NCI-H82 (cell line): ENCODE measurements at regions not wholly inside any gene's neighbourhood (a gene's known extent, or its start where the extent isn't known, plus 50 kb on each side); places are given as distances from the start of the nearest gene placed in this dataset.
"Not testable (repeated sequence)": the region's sequence is repeated elsewhere in the genome, so short reads cannot be mapped to it uniquely, and the experiment has no call there.

Experiments
- DNase-seq: peaks from one replicate; lab custom pipeline; 2025; lab: John Stamatoyannopoulos, UW

DNA sequence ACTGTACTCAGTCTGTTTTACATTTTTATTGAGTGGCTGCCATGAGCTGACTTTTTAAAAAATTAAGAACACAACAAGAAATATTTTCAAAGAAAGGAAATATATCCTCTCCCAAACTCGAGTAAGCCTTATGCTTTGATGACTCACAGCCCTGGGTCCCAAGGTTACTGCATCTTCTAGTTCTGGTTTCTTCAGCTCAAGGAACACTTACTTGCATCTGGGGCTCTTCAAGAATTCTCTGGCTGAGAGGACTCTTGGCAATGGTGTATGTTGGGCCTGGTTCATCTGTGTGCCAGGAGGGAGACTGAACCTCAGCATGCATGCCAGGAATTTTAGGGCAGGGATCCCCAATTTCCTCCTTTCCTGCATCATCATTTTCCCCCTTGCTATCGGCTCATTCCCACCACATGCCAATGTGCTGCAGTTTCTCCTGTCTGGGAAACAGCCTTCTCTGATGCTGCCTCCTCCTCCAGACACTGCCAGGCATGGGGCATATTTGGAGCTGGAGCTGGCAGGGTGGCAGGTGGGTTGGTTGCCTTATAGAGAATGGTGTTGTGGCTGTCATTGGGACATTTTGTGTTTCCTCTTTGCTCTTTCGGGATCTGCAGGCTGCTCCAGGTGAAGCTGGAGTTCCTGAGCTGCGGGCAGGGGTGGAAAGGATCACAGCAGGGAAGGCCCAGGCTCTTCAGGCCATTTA, 192.2 kb upstream of the HS6ST1 start:
- no peak for DNase-seq

DNA sequence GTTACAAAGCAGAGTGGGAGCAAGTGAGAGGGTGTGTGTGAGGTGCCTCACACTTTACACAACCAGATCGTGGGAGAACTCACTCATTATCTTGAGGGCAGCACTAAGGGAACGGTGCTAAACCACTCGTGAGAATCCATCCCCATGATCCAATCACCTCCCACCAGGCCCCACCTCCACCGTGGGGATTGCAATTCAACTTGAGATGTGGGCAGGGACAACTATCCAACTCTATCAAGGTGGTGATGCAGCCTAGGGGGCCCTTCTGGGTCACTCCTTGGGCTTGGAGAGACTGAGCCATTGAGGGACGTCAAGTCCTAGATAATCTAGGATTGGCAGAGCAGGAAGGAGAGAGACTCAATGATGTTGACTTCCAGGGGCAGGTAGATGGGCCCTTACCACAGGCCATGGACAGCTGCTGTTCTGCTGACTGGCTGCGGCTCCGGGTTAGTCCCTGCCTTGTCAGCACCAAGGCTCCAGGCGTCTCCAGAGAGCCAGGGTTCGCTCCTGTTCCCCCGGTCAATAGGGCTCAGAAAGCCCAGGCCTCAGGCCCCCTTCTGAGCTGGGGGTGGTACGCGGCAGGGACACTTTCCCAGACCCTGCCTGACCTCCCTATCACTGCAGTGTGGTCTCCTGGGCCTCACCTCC, 193.2 kb upstream of the HS6ST1 start:
- no peak for DNase-seq

DNA sequence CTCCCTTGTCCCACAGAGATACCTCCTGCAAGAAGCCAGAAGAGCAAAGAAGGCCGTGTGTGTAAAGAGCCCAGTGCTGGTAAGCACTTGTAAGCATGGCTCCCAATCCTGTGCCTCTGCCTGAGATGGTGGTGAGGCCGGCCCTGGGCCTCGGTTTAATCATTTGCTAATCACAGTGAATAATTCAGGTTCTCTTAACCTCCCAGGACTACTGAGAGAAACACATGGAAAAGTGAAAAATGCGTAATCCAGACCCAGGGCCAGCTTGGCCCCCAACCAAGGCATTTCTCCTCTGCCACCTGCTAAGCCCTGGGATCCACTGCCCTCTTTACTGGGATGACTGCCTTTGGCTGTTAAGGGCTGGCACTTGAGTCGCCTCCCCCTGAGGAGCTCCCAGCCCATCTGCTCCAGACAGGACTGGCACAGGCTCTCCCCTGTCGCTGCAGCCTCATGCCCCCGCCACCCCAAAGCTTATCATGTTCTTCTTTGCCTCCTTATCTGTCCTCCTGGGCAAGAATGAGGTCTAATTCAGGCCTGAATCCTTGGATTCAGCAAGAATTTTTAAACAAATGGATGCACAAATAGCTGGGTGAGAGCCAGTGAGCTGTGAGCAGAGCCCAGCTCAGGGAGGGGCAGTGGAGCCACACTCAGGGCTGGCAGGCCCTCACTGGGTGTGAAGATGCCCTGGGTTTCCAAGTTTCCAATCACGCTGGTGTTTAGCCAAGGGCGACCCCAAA, 193.9 kb upstream of the HS6ST1 start:
- no peak for DNase-seq

DNA sequence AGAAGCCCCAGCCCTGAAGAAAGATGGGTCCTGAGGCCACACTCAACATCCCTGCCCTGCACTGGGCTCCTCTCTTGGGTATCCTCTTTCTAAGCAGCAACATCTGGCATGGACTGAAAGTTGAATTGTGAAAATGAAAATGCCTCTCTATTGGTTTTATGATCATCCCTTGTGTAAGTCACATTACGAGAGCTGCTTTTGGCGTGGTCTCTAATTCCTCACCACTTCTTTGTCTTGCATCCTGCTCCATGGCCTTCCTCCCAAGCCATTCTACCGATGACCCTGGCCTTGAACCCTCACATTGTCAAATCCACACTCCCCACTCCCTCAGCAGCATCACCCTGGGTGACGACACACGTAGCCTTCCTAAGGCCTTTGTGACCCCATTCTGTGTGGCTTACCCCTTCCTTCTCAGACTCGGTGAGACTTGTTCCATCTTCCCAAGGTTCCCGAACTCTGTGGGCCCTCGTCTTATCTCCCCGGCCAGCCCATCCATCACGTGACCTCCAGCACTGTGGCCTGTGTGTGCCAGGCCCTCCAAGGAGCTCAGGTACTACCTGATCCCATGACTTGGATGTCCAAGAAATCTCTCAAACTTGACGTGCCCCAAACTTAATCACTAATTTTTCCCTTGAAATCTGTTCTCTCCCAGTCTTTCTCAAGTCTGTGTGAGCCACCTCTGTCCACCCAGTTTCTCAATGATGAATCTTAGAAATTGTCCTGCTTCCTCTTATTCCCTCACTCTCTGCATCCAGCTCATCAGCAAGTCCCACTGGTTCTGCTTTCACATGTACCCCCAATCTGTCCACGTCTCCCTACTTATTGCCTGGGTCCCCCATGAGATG, 194.7 kb upstream of the HS6ST1 start:
- no peak for DNase-seq

DNA sequence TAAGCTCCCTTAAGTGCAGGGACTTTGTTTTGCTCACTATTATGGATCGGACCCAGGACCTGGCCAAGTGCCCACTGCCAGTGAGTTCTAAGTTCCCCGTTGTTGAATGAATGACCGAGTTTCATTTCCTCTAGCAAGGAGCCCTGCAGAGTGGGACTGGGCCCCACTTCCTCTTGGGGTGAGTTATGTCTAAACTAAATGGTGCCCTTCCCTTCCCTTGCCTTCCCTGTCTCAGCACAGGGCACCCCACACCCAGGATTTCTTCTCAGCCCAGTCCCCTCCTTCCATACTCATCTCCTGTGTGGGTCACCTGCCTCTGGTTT, 195.3 kb upstream of the HS6ST1 start:
- no peak for DNase-seq

DNA sequence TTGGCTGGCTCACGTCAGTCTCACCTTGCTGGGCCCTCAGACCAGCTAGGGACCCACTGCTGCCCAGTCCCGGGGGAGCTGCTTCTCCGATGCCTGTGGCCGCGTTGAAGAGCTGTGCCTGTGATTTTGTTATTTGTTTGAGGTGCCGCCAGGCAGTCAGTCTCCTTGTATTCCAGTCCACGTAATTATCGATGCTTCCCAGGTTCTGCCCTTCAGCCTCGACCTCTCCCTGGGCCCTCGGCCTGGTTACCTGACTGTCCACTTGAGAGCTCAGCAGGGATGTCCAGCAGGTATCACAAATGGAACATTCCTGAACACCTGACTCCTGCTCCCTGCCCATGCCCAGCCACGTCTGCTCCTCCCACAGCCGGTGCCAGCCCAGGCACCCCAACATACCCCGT, 195.9 kb upstream of the HS6ST1 start:
- DNase-seq, result no peak

DNA sequence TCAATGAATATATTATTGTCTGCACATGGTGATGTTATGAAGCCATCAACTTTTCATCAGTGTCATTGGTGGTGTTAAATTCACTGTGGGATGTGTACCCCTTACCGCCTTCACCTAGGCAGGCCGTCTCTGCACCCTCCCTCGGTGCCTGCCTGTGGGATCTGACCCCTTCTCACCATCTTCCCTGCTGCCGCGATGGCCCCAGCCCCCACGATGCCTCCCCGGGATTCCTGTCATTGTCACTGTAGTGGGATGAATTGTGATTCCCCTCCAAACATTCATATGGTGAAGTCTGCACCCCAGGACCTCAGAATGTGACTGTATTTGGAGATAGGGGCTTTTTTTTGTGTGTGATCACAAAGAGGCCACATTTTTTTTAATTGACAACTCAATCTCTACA, 198.3 kb upstream of the HS6ST1 start:
- no peak for DNase-seq

DNA sequence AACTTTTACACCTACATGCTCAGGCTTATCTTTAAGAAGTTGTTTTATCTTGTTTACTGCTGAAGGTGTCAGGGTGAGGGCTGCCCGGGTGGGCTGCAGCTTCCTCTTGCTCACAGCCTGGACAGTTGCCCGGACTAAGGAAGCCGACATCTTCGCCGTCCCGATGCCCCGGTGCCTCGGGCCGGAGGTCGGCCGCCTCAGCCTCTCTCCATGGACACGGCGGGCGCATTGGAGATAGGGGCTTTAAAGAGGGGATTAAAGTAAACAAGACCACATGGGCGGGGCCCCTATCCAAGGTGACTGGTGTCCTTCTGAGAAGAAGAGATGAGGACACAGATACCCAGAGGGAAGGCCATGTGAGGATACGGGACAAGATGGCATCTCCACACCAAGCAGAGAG, 200.4 kb upstream of the HS6ST1 start:
- DNase-seq, result not testable (repeated sequence)

DNA sequence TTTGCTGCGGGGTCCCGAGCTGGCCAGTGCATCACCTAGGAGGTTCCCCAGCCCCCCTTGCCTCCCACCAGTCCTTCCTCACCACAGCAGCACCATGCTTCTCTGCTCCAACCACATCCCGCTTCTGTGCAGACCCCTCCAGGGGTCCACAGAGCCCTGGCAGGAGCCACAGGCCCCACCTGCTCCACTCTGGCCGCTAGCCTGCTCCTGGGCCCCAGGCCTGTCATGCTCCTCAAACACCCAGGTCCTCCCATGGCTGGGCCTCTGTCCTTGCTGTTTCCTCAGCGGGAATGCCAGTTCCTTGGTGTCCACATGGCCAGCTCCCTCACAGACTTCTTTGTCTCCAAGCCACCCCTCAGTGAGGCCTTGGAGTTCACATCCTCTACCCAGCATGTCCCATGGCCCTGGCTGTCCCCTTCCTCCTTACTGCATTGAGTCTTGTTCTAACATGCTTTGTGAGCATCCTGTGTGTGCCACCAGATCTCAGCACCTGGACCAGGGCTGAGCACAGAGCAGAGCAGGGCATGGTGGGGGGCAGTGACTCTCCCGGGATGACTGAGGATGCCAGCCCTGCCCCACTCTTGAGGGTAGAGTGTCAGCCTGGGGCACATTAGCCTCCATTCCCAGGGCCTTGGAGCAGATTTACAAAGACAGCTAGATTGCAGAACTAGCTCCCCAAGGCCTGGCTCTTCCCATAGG, 201.0 kb upstream of the HS6ST1 start:
- no peak for DNase-seq

DNA sequence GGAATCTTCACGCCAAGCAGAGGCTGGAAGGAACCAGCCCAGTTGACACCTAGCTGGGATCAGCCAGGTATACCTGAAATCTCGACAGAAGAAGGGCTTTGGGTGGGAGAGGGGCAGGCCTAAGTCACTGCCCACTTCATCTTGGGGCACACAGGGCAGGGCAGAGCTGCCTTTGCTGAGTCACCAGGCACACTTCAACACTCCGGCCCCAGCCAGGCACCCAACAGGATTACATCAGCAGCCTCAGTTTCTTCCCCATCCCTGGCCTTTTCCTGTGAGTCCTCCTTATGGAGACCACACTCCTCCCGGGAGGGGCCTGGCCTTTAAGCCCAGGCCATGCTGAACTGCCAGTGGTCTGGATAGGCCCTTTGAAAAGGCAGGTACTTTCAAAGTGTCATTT, 201.7 kb upstream of the HS6ST1 start:
- DNase-seq, result no peak

DNA sequence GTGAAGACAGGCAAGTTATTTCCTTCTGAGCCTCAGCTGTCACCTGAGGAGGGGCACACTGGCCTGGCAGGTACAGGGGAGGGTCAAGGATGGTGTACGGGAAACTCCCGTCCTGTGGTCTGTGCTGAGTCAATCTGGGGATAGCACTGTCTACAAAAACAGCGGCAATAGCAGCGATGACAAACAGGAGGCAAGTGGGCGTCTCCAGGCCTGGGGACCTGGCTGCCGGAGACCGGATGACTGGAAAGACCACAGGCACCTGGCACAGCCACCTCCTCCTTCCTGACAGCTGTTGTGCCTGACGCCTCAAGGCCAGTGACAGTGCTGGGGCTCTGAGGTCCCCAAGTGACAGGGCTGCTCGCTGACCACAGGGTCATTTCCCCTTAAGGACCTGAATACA, 202.1 kb upstream of the HS6ST1 start:
- DNase-seq, result no peak

DNA sequence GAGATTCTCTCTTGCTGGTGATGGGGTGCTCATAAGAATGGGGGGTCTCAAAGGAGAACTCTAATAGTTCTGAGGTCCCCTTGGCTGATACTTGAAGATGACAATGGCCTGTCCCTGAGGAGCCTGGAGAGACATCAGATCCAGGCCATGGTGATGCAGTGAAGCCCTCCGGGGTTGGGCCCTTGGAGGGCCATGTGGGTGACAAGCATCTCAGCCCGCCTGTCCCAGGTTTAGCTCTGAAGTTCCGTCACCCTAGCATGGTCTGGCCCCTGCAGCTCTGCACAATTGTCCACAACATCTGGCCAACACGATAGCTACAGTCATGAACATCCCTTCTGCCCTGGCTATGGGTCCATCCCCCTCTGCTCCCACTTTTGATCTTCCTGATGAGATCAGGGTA, 202.8 kb upstream of the HS6ST1 start:
- DNase-seq, result no peak

DNA sequence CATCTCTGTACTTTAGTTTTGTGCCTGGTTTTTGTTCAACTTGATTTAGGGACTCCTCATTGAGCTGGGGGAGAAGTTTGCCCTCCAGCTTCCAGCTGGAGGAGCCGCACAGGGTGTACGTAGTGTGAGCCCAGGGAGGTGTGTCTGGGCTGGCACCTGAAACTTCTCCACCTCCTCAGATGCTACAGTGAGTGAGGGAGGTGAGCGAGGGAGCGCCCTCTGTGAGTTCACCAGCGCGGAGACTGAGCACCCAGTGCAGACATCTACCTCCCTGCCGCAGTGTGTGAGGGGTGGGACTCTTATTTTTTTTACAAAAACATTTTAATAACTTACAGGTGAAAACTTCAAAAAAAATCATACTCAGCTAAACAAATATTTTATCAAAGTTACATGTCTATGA, 204.2 kb upstream of the HS6ST1 start:
- DNase-seq, result no peak

DNA sequence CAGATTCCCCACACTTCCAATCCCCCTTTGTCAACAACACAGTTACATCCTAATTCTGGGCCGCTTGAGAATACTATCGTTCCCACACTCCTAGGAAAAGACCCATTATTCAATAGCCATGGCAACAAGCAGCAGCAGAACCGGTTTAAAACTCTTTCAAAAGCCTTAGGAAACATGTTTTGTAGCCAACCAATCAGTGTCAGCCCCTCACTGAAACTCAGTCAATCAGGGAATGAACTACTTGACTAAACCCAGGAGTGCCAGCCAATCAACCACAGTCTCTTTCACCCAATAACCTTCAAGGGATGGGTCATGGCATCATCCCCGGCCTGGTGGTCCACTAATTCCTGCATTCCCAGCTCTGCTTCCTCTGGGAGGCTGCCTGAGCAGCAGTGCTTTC, 204.8 kb upstream of the HS6ST1 start:
- no peak for DNase-seq

DNA sequence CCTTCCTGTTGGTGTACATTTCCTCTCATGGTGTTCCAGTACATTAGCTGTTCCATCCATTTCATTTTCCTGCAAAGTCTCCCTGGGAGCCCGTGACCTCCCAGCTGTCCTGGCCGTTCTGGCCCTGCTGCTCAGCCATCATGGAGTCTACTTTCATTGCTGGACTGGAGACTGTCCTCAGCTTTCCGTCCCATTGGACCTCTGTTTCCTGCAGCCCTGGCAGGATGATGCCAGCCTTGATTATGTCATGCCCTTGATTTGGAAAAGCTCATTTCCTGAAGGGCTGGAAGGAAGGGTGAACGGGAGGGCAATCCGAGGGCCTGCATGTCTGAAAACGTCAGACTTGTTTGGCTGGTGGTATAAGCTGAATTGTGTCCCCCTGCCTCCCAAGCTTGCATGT, 205.5 kb upstream of the HS6ST1 start:
- DNase-seq, result no peak

DNA sequence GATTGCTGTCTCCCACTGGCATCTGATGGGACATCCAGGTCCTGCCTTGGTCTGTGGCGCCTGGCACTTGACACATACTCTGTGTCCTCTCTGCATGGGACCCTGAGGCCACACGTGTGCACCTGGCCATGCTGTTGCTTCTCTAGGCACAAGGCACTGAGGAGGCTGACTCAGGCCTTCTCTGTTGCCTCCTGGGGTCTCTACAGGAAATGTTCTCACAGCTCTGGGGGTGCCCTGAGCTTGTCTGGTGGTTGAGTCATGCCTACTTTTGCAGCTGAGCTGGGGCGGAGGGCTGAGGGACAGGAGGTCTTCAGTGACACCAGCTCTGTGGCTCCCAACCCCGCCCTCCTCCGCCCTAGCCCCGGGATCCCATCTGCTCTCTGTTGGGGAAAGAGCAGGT, 207.0 kb upstream of the HS6ST1 start:
- DNase-seq, result no peak

DNA sequence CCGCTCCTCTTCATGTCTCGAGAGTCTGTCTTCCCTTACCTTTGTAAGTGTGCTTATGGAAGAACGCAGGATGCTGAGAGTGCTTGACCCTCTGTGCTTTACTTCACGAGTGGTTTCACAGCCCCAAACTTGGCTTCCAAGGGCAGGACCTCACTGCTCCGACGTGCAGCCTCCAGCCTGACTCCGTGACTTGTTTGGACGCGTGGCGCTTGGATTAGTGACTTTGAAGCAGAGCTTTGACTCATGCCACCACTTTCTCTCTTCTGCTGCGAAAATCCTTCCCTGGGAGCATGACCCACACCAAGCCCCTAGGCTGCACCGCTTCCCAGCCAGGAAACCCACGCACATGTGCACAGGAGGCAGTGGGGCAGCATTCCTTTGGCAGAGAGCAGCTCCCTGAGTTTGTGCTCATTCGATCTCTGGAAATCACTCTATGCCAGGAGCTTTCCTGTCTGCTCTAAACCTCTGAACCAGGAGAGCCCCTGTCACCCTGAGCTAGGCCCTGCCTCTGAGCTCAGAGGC, 207.8 kb upstream of the HS6ST1 start:
- DNase-seq, result no peak

DNA sequence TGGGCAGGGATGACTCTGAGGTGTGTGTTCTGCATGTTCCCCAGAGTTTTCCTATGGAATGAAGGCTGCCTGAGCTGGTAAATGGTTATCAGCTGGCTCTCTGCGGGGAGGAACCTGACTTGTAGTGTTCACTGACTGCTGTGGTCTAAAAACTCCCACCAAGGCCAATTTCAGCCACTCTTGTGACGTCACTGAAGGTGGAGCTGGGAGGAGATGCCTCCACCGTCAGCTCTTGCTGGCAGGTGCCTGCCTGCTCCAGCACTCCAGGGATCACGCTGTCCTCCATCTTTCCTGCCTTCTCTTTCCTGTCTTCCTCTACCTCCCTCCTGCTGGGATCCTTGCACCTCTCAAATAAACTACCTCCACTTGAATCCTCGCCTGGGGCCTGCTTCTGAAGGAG, 209.5 kb upstream of the HS6ST1 start:
- no peak for DNase-seq

DNA sequence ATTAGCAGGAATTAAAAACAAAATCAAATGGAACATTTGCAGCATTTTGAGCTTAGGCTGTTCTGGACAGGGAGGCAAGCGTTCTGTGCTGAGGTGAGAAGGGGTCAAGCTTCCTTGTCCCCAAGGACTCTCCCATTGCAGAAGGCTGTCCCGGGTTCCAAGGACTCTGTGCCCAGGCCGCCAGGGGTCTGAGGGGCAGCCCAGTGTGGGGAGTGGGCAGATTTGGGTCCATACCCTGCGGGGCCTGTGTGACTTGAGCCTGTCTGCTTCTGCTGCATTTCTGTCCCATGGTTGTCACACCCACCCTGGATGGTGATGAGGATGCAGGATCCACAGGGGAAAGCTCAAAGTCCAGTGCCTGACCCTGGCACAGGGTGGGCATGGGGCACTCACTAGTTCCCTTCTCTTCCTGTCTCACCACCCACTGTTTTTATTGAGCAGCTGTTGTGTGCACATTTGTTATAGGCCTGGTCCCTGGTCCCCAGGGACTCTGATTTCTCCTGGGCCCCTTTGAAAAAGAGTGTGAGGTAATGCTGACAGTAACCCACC, 211.4 kb upstream of the HS6ST1 start:
- DNase-seq, result no peak

DNA sequence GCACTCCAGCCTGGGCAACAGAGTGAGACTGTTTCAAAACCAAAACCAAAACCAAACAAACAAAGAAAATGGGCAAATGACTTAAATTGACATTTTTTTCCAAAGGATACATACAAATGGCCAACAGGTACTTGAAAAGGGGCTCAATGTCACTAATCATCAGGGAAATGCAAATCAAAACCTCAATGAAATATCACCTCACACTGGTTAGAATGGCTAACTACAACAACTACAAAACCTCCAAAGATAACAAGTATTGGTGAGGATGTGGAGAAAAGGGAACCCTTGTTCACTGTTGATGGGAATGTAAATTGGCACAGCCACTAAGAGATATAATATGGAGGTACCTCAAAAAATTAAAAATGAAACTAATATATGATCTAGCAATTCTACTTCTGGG, 213.2 kb upstream of the HS6ST1 start:
- DNase-seq, result peak; percentile 22

DNA sequence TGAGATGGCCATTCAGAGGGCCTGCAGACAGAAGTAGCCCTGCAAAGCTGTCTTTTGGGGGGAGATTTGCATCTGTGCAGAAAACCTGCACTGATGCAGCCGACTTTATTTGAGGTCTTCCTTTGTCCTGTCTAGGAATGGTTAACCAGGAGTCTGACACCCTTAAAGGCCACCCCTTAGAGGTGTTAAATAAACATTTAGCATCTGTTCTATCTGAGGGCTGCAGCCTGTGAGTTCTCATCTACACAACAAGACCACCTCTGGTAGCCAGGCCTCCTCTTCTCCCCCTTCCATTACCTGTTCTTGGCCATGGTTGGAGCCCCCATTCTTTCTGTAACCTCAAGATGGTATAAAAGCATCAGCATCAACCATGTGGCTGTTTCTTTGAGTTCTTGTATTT, 214.4 kb upstream of the HS6ST1 start:
- no peak for DNase-seq
